Retinal pigment epithelial cell (primary cell): ENCODE measurements at regions not wholly inside any gene's neighbourhood (a gene's known extent, or its start where the extent isn't known, plus 50 kb on each side); places are given as distances from the start of the nearest gene placed in this dataset.
"Not testable (repeated sequence)": the region's sequence is repeated elsewhere in the genome, so short reads cannot be mapped to it uniquely, and the experiment has no call there.

Source experiments
- DNase-seq: peaks from one replicate; pipeline ENCODE4 v3.0.0-alpha.2; 2010; ENCODE audit warnings: low read depth
- H3K4me3 ChIP-seq: 2 replicates; pipeline ENCODE4 v1.5.1; 2011; ENCODE audit warnings: mild to moderate bottlenecking, low read length, control low read depth, moderate library complexity
- TF ChIP-seq, protein P1 (sequence below): conservative IDR thresholded peaks from 2 replicates; pipeline ENCODE4 v1.5.1; 2011; ENCODE audit warnings: low read depth, low read length, control low read depth, inconsistent platforms

DNA sequence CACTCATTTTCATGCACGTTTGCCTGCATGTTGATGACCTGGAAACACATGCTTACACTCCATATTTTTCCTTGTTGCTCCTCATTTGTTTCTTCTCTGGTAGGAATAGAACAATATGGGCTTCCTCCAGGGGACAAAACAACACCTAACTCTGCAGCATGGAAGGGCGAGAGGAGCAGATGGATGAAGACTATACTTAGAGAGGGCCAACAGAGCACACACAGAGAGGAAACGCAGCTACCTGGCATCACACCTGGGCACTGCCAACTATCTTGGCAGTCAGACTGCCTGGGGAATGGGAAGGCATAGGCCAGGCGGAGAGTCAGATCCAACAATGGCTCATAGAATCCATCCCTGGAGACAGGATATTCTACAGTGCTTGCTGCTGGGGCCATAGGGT, 290.9 kb downstream of the CD83 start:
- TF ChIP-seq, protein P1, sequence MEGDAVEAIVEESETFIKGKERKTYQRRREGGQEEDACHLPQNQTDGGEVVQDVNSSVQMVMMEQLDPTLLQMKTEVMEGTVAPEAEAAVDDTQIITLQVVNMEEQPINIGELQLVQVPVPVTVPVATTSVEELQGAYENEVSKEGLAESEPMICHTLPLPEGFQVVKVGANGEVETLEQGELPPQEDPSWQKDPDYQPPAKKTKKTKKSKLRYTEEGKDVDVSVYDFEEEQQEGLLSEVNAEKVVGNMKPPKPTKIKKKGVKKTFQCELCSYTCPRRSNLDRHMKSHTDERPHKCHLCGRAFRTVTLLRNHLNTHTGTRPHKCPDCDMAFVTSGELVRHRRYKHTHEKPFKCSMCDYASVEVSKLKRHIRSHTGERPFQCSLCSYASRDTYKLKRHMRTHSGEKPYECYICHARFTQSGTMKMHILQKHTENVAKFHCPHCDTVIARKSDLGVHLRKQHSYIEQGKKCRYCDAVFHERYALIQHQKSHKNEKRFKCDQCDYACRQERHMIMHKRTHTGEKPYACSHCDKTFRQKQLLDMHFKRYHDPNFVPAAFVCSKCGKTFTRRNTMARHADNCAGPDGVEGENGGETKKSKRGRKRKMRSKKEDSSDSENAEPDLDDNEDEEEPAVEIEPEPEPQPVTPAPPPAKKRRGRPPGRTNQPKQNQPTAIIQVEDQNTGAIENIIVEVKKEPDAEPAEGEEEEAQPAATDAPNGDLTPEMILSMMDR, result no peak
- no peak for DNase-seq
- no peak overlapping the region for H3K4me3 ChIP-seq

DNA sequence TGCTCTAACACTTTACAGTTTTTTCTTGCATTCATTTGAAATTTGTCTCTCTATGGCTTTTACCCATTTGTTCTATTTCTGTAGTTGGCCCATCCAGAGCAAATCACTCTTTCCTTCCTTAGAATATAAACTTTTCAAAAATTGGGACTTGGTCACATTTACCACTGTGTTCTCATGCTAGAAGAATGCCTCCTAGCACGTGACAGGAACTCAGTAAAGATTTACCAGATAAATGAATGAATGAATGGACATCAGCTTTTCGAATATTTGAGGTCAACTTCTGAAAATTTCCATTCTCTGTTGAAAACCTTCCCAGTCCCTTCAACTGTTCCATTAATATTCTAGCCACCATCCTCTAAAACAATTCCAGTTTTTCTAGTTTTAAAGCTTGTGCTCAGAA, 294.5 kb downstream of the CD83 start:
- TF ChIP-seq, protein P1, result no peak
- no peak for DNase-seq
- H3K4me3 ChIP-seq, result no peak overlapping the region

- TF ChIP-seq, protein P1, result no peak
- no peak overlapping the region for H3K4me3 ChIP-seq
- no peak for DNase-seq
Measured at GRCh38 chr6:14415452-14415851, 297.9 kb downstream of the CD83 start.

DNA sequence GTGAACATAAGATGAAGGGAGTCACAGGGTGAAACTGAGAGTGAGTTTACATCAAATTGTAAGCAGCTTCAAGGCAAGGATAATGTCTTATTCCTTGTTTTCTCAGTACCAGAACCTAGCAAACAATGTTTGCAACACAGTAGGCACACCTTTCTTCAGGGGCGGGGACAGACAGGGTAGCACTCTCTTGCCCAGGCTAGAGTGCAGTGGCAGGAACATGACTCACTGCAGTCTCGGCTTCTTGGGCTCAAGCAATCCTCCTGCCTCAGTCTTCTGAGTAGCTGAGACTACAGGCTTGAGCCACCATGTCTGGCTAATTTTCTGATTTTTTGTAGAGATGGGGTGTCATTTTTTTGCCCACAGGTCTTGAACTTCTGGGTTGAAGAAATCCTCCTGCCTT, 299.8 kb downstream of the CD83 start:
- TF ChIP-seq, protein P1, result no peak
- no peak for DNase-seq
- H3K4me3 ChIP-seq, result no peak overlapping the region

DNA sequence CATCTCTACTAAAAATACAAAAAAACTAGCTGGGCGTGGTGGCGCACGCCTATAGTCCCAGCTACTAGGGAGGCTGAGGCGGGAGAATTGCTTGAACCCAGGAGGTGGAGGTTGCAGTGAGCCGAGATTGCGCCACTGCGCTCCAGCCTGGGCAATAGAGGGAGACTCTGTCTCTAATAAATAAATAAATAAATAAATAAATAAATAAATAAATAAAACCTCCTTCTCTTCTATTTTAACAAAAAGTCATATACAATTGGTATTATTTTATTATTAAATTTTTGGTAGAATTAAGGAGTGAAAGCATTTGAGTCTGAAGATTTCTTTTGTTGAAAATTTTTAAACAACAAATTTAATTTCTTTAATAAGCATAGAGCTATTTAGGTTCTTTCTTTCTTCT, 301.7 kb downstream of the CD83 start:
- not testable (repeated sequence) for H3K4me3 ChIP-seq

DNA sequence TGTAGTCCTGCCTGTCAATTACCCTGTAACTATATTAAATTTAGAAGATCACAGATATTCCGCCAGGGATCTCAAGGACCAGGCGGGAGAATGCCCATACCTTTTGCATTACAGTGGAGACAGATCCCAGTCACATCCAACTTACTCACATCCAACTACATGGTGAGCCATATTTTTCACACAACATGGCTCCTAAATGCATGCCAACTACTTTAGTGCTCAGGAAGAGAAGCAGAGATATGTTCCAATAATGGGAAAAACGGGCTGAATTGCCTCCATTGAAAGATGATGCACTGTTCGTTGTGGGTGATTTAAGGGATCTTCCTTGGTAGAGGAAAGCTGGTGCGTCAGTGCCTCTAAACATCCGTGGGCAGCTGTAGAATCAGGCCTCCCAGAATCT, 304.5 kb downstream of the CD83 start:
- H3K4me3 ChIP-seq, result no peak overlapping the region
- TF ChIP-seq, protein P1, result no peak
- DNase-seq, result no peak

More for the DNA sequence above, 301.7 kb downstream of the CD83 start:
- not testable (repeated sequence) for DNase-seq

DNA sequence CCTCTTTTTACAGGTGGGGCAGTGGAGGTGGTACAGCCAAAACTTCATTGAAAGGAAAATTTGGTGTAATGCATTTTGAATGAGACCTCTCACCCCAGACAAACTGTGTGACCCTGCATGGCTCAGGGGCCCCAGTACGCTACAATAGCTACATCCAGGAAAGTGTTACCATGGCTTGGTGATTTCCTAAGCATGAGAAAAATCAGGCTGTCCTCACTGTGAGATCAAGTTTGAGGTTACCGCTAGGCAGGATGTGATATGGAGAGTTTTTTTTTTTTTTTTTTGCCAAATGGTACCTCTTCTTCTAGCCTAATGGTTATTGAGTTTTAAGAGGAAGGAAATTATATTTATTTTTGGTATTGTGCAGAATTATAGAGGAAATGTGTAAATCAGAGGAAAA, 305.3 kb downstream of the CD83 start:
- DNase-seq, result no peak
- TF ChIP-seq, protein P1, result no peak
- no peak overlapping the region for H3K4me3 ChIP-seq

DNA sequence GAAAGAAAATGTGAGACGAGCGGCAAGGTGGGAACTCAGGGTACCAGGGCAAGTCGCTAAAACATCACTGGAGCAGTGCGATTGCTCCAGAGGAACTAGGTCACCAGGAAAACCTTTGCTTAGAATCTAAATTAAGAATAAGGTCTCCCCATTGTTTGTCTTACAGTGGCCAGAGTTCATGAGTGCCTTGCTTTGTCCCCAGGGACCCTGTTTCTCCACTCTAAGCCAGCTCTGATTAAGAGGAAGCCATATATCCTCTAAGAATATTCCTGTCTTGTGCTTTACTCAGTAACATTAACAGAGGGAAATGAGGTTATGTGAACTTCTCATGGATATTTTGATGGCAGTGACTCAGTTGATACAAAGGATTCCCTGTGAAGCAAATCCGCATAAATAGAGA, 305.8 kb downstream of the CD83 start:
- no peak for DNase-seq
- TF ChIP-seq, protein P1, result no peak
- no peak overlapping the region for H3K4me3 ChIP-seq
